ENCODE measurements at regions not wholly inside any gene's neighbourhood (a gene's known extent, or its start where the extent isn't known, plus 50 kb on each side); places are given as distances from the start of the nearest gene placed in this dataset.

DNA sequence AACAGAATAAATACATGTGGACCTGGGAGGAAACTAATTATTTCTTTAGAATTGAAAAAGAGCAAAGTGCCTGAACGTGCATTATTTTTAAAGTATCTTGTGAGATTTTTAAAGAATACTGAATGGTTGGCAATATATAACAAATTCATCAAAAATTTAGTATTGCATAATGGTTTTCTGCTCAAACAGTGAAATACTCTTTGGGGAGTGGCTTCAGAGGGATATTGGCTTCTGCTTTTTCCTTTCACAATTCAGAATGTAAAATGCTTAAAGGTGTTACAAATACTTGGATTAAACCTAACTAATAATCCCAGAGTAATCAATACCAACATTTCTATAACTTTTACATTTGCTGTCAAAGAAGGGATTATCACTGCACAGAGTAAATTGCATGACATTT is 379.3 kb upstream of the CHD1 start:
- Histone ChIP-seq H3K9me3 (ENCODE audit: control insufficient read depth in 3 of 3, low read length in 3 of 3) (no peaks in the 10 kb centered on the region), H3K27ac (ENCODE audit: low read depth, low read length) (no peak overlapping the region), H3K27me3 (ENCODE audit: control insufficient read depth in 3 of 3, insufficient read depth in 3 of 3, low read length in 3 of 3) (no peaks in the 10 kb centered on the region), H3K4me3 (ENCODE audit: low read length in 3 of 3) (no peak overlapping the region), H3K36me3 (ENCODE audit: control insufficient read depth in 3 of 3, insufficient read depth in 3 of 3, low read length in 3 of 3) (no peaks in the 10 kb centered on the region), H3K9ac (ENCODE audit: low read depth in 1 of 3, low read length in 3 of 3) (no peak overlapping the region), H3K4me1 (ENCODE audit: control insufficient read depth in 3 of 3, insufficient read depth in 3 of 3, low read length in 3 of 3) (no peaks in the 10 kb centered on the region)

- Histone ChIP-seq H3K4me3 (ENCODE audit: low read length in 3 of 3) (no peak overlapping the region), H3K36me3 (ENCODE audit: control insufficient read depth in 3 of 3, insufficient read depth in 3 of 3, low read length in 3 of 3) (no peaks in the 10 kb centered on the region), H3K27ac (ENCODE audit: low read depth, low read length) (no peak overlapping the region), H3K27me3 (ENCODE audit: control insufficient read depth in 3 of 3, insufficient read depth in 3 of 3, low read length in 3 of 3) (no peaks in the 10 kb centered on the region), H3K4me1 (ENCODE audit: control insufficient read depth in 3 of 3, insufficient read depth in 3 of 3, low read length in 3 of 3) (no peaks in the 10 kb centered on the region), H3K9ac (ENCODE audit: low read depth in 1 of 3, low read length in 3 of 3) (no peak overlapping the region), H3K9me3 (ENCODE audit: control insufficient read depth in 3 of 3, low read length in 3 of 3) (no peaks in the 10 kb centered on the region)
Observed at GRCh38 chr5:99305045-99305580, 376.3 kb upstream of the CHD1 start.

- H3K4me3 ChIP-seq (ENCODE audit: low read length in 3 of 3) = no peak overlapping the region
- no peak overlapping the region for H3K9ac ChIP-seq (ENCODE audit: low read depth in 1 of 3, low read length in 3 of 3)
- no peaks in the 10 kb centered on the region for H3K4me1 ChIP-seq (ENCODE audit: control insufficient read depth in 3 of 3, insufficient read depth in 3 of 3, low read length in 3 of 3)
- no peaks in the 10 kb centered on the region for H3K36me3 ChIP-seq (ENCODE audit: control insufficient read depth in 3 of 3, insufficient read depth in 3 of 3, low read length in 3 of 3)
- peaks cover 0 to 2% (median 0%) of the 10 kb centered on the region in 3 donors for H3K9me3 ChIP-seq (ENCODE audit: control insufficient read depth in 3 of 3, low read length in 3 of 3)
- no peak overlapping the region for H3K27ac ChIP-seq (ENCODE audit: low read depth, low read length)
- no peaks in the 10 kb centered on the region for H3K27me3 ChIP-seq (ENCODE audit: control insufficient read depth in 3 of 3, insufficient read depth in 3 of 3, low read length in 3 of 3)
Observed at GRCh38 chr5:99285606-99286005, 356.8 kb upstream of the CHD1 start.

DNA sequence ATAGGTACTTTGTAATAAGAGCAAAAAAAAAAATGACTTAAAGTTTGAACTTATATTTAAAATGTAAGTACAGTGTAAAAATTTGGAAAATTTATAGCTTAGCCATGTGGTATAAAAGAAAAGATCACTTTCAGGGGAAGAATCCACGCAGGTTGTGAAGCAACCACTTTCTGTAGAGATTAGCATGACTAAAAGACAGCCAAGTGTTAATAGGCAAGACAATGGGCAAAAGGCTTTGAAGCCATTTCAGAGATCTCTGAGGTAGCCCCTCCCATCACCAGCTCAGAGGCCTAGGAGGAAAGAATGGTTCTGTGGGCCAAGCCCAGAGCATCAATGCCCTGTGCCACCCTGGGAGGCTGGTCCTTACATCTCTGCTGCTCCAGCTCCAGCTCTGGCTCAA is 346.3 kb upstream of the CHD1 start:
- H3K9ac ChIP-seq (ENCODE audit: low read depth in 1 of 3, low read length in 3 of 3) = no peak overlapping the region
- no peak overlapping the region for H3K4me3 ChIP-seq (ENCODE audit: low read length in 3 of 3)
- no peaks in the 10 kb centered on the region for H3K4me1 ChIP-seq (ENCODE audit: control insufficient read depth in 3 of 3, insufficient read depth in 3 of 3, low read length in 3 of 3)
- no peaks in the 10 kb centered on the region for H3K36me3 ChIP-seq (ENCODE audit: control insufficient read depth in 3 of 3, insufficient read depth in 3 of 3, low read length in 3 of 3)
- H3K9me3 ChIP-seq (ENCODE audit: control insufficient read depth in 3 of 3, low read length in 3 of 3) = no peaks in the 10 kb centered on the region
- H3K27me3 ChIP-seq (ENCODE audit: control insufficient read depth in 3 of 3, insufficient read depth in 3 of 3, low read length in 3 of 3) = no peaks in the 10 kb centered on the region
- no peak overlapping the region for H3K27ac ChIP-seq (ENCODE audit: low read depth, low read length)

GRCh38 chr5:99272576-99272975 is 343.8 kb upstream of the CHD1 start:
- no peak overlapping the region for H3K27ac ChIP-seq (ENCODE audit: low read depth, low read length)
- H3K9ac ChIP-seq (ENCODE audit: low read depth in 1 of 3, low read length in 3 of 3) = no peak overlapping the region
- no peak overlapping the region for H3K4me3 ChIP-seq (ENCODE audit: low read length in 3 of 3)
- H3K9me3 ChIP-seq (ENCODE audit: control insufficient read depth in 3 of 3, low read length in 3 of 3) = no peaks in the 10 kb centered on the region
- H3K36me3 ChIP-seq (ENCODE audit: control insufficient read depth in 3 of 3, insufficient read depth in 3 of 3, low read length in 3 of 3) = no peaks in the 10 kb centered on the region
- no peaks in the 10 kb centered on the region for H3K27me3 ChIP-seq (ENCODE audit: control insufficient read depth in 3 of 3, insufficient read depth in 3 of 3, low read length in 3 of 3)
- no peaks in the 10 kb centered on the region for H3K4me1 ChIP-seq (ENCODE audit: control insufficient read depth in 3 of 3, insufficient read depth in 3 of 3, low read length in 3 of 3)

- H3K4me3 ChIP-seq (ENCODE audit: low read length in 3 of 3) = no peak overlapping the region
- no peaks in the 10 kb centered on the region for H3K36me3 ChIP-seq (ENCODE audit: control insufficient read depth in 3 of 3, insufficient read depth in 3 of 3, low read length in 3 of 3)
- H3K4me1 ChIP-seq (ENCODE audit: control insufficient read depth in 3 of 3, insufficient read depth in 3 of 3, low read length in 3 of 3) = no peaks in the 10 kb centered on the region
- H3K27me3 ChIP-seq (ENCODE audit: control insufficient read depth in 3 of 3, insufficient read depth in 3 of 3, low read length in 3 of 3) = no peaks in the 10 kb centered on the region
- H3K27ac ChIP-seq (ENCODE audit: low read depth, low read length) = no peak overlapping the region
- peaks cover 0 to 4% (median 0%) of the 10 kb centered on the region in 3 donors for H3K9me3 ChIP-seq (ENCODE audit: control insufficient read depth in 3 of 3, low read length in 3 of 3)
- H3K9ac ChIP-seq (ENCODE audit: low read depth in 1 of 3, low read length in 3 of 3) = no peak overlapping the region
Observed at GRCh38 chr5:99258819-99259218, 330.0 kb upstream of the CHD1 start.

DNA sequence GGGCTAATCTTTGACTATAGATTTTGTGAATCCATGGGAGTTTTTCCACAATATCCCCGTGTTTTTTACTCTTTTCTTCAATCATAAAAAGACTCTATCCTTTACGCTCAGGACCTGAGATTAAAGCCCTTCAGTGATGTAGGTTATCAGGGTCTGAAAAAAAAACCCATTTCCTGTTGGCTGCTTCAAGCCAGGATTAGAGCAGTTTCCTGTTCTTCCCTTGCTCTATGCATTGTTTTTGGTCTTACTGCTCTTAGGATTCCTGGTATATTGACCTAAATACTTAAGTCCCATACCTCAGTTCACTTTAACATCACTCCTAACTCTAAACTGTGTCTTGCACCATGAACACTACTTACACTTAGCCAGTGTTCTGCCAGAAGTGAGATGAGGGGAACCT is 319.3 kb upstream of the CHD1 start:
- Histone ChIP-seq H3K4me3 (ENCODE audit: low read length in 3 of 3) (no peak overlapping the region), H3K4me1 (ENCODE audit: control insufficient read depth in 3 of 3, insufficient read depth in 3 of 3, low read length in 3 of 3) (no peaks in the 10 kb centered on the region), H3K9ac (ENCODE audit: low read depth in 1 of 3, low read length in 3 of 3) (no peak overlapping the region), H3K27me3 (ENCODE audit: control insufficient read depth in 3 of 3, insufficient read depth in 3 of 3, low read length in 3 of 3) (no peaks in the 10 kb centered on the region), H3K27ac (ENCODE audit: low read depth, low read length) (no peak overlapping the region), H3K9me3 (ENCODE audit: control insufficient read depth in 3 of 3, low read length in 3 of 3) (no peaks in the 10 kb centered on the region), H3K36me3 (ENCODE audit: control insufficient read depth in 3 of 3, insufficient read depth in 3 of 3, low read length in 3 of 3) (no peaks in the 10 kb centered on the region)

- no peak overlapping the region for H3K9ac ChIP-seq (ENCODE audit: low read depth in 1 of 3, low read length in 3 of 3)
- no peaks in the 10 kb centered on the region for H3K36me3 ChIP-seq (ENCODE audit: control insufficient read depth in 3 of 3, insufficient read depth in 3 of 3, low read length in 3 of 3)
- H3K27ac ChIP-seq (ENCODE audit: low read depth, low read length) = no peak overlapping the region
- H3K27me3 ChIP-seq (ENCODE audit: control insufficient read depth in 3 of 3, insufficient read depth in 3 of 3, low read length in 3 of 3) = no peaks in the 10 kb centered on the region
- no peaks in the 10 kb centered on the region for H3K9me3 ChIP-seq (ENCODE audit: control insufficient read depth in 3 of 3, low read length in 3 of 3)
- H3K4me3 ChIP-seq (ENCODE audit: low read length in 3 of 3) = no peak overlapping the region
- H3K4me1 ChIP-seq (ENCODE audit: control insufficient read depth in 3 of 3, insufficient read depth in 3 of 3, low read length in 3 of 3) = no peaks in the 10 kb centered on the region
Observed at GRCh38 chr5:99247346-99247745, 318.5 kb upstream of the CHD1 start.

GRCh38 chr5:99243111-99243510 is 314.3 kb upstream of the CHD1 start:
- Histone ChIP-seq H3K36me3 (ENCODE audit: control insufficient read depth in 3 of 3, insufficient read depth in 3 of 3, low read length in 3 of 3) (no peaks in the 10 kb centered on the region), H3K9ac (ENCODE audit: low read depth in 1 of 3, low read length in 3 of 3) (no peak overlapping the region), H3K4me1 (ENCODE audit: control insufficient read depth in 3 of 3, insufficient read depth in 3 of 3, low read length in 3 of 3) (no peaks in the 10 kb centered on the region), H3K9me3 (ENCODE audit: control insufficient read depth in 3 of 3, low read length in 3 of 3) (no peaks in the 10 kb centered on the region), H3K27ac (ENCODE audit: low read depth, low read length) (no peak overlapping the region), H3K4me3 (ENCODE audit: low read length in 3 of 3) (no peak overlapping the region), H3K27me3 (ENCODE audit: control insufficient read depth in 3 of 3, insufficient read depth in 3 of 3, low read length in 3 of 3) (no peaks in the 10 kb centered on the region)

- no peaks in the 10 kb centered on the region for H3K9me3 ChIP-seq (ENCODE audit: control insufficient read depth in 3 of 3, low read length in 3 of 3)
- no peak overlapping the region for H3K4me3 ChIP-seq (ENCODE audit: low read length in 3 of 3)
- H3K4me1 ChIP-seq (ENCODE audit: control insufficient read depth in 3 of 3, insufficient read depth in 3 of 3, low read length in 3 of 3) = no peaks in the 10 kb centered on the region
- H3K36me3 ChIP-seq (ENCODE audit: control insufficient read depth in 3 of 3, insufficient read depth in 3 of 3, low read length in 3 of 3) = no peaks in the 10 kb centered on the region
- H3K27ac ChIP-seq (ENCODE audit: low read depth, low read length) = no peak overlapping the region
- H3K9ac ChIP-seq (ENCODE audit: low read depth in 1 of 3, low read length in 3 of 3) = no peak overlapping the region
- H3K27me3 ChIP-seq (ENCODE audit: control insufficient read depth in 3 of 3, insufficient read depth in 3 of 3, low read length in 3 of 3) = no peaks in the 10 kb centered on the region
Observed at GRCh38 chr5:99239826-99240360, 311.1 kb upstream of the CHD1 start.
